ENCODE measurements at regions not wholly inside any gene's neighbourhood (a gene's known extent, or its start where the extent isn't known, plus 50 kb on each side); places are given as distances from the start of the nearest gene placed in this dataset.

- no peaks in the 10 kb centered on the region for H3K27me3 ChIP-seq
- H3K9me3 ChIP-seq = no peaks in the 10 kb centered on the region
- intact Hi-C loops (cut with DNase I; ENCODE audit: low total_unique reads) = no loop called here
- no peak for DNase-seq
- H3K36me3 ChIP-seq = no peaks in the 10 kb centered on the region
- no peak for TF ChIP-seq CTCF (IDR thresholded peaks at IDR 0.05)
- no peak overlapping the region for H3K27ac ChIP-seq
- no peak overlapping the region for H3K4me3 ChIP-seq
- H3K4me1 ChIP-seq = no peaks in the 10 kb centered on the region
Observed at GRCh38 chr4:137468836-137469235, 63.5 kb downstream of the PCDH18 start.

- no peaks in the 10 kb centered on the region for H3K36me3 ChIP-seq
- no peaks in the 10 kb centered on the region for H3K27me3 ChIP-seq
- H3K9me3 ChIP-seq = no peaks in the 10 kb centered on the region
- intact Hi-C loops (cut with DNase I; ENCODE audit: low total_unique reads) = no loop called here
- no peak overlapping the region for H3K27ac ChIP-seq
- no peaks in the 10 kb centered on the region for H3K4me1 ChIP-seq
- no peak overlapping the region for H3K4me3 ChIP-seq
- no peak for DNase-seq
- no peak for TF ChIP-seq CTCF (IDR thresholded peaks at IDR 0.05)
Observed at GRCh38 chr4:137467537-137467936, 64.8 kb downstream of the PCDH18 start.

- no peak for TF ChIP-seq CTCF (IDR thresholded peaks at IDR 0.05)
- DNase-seq = no peak
- H3K36me3 ChIP-seq = no peaks in the 10 kb centered on the region
- H3K9me3 ChIP-seq = no peaks in the 10 kb centered on the region
- intact Hi-C loops (cut with DNase I; ENCODE audit: low total_unique reads) = no loop called here
- no peak overlapping the region for H3K4me3 ChIP-seq
- H3K27ac ChIP-seq = no peak overlapping the region
- no peaks in the 10 kb centered on the region for H3K4me1 ChIP-seq
- no peaks in the 10 kb centered on the region for H3K27me3 ChIP-seq
Observed at GRCh38 chr4:137463377-137464003, 68.8 kb downstream of the PCDH18 start.

GRCh38 chr4:137455647-137456321 lies 76.5 kb downstream of the PCDH18 start:
- no peak for DNase-seq
- intact Hi-C loops (cut with DNase I; ENCODE audit: low total_unique reads) = no loop called here
- no peak overlapping the region for H3K27ac ChIP-seq
- peaks cover 0 to 6% (median 0%) of the 10 kb centered on the region in 4 donors for H3K4me1 ChIP-seq
- H3K4me3 ChIP-seq = no peak overlapping the region
- no peaks in the 10 kb centered on the region for H3K27me3 ChIP-seq
- no peak for TF ChIP-seq CTCF (IDR thresholded peaks at IDR 0.05)
- no peaks in the 10 kb centered on the region for H3K9me3 ChIP-seq
- H3K36me3 ChIP-seq = no peaks in the 10 kb centered on the region

- no peak for DNase-seq
- no peaks in the 10 kb centered on the region for H3K9me3 ChIP-seq
- H3K4me3 ChIP-seq = no peak overlapping the region
- TF ChIP-seq CTCF (IDR thresholded peaks at IDR 0.05) = no peak
- intact Hi-C loops (cut with DNase I; ENCODE audit: low total_unique reads) = no loop called here
- H3K36me3 ChIP-seq = no peaks in the 10 kb centered on the region
- H3K27me3 ChIP-seq = no peaks in the 10 kb centered on the region
- peaks cover 0 to 6% (median 0%) of the 10 kb centered on the region in 4 donors for H3K4me1 ChIP-seq
- no peak overlapping the region for H3K27ac ChIP-seq
Observed at GRCh38 chr4:137454767-137455166, 77.5 kb downstream of the PCDH18 start.

All from tibial artery (tissue), 4 donors.